Right forelimb (tissue), 1 donor: ENCODE measurements at regions not wholly inside any gene's neighbourhood (a gene's known extent, or its start where the extent isn't known, plus 50 kb on each side); places are given as distances from the start of the nearest gene placed in this dataset.
A peak's percentile ranks its signal among the peaks of the same experiment; 100 is the strongest.

Experiments
- DNase-seq: peaks from one replicate; pipeline ENCODE4 v3.0.0-alpha.2; 2018

DNA sequence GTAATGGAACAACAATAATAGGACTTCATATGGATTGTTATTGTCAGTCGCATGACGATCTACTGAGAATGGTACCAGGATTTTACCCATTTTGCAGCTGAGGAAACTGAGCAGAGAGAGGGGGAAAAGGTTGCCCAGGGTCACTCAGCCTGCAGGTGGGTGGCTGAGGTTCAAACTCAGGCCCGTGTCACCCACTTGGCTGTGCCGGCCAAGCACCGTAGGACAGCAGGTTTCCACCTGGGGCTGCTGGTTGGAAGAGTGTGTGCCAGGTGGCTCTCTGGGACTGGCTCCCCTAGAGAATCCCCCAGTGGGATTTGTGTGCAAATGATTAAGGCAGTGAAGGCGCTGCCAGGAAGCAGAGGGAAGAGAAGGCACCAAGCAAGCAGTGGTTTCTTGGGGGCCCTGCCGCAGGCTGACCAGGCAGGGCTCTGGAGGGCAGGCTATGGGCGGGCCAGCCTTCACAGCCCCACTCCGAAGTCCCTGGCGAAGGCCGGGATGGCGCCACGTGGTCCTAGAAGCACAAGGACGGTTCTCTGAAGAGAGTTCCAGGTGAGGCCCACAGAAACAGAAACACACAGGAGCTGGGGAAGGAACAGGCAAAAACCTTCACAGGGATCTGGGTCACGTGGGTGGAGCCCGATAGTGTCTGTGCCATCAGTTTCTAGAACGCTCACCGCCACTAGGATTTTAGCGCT lies 163.5 kb downstream of the IRF8 start:
- no peak for DNase-seq

DNA sequence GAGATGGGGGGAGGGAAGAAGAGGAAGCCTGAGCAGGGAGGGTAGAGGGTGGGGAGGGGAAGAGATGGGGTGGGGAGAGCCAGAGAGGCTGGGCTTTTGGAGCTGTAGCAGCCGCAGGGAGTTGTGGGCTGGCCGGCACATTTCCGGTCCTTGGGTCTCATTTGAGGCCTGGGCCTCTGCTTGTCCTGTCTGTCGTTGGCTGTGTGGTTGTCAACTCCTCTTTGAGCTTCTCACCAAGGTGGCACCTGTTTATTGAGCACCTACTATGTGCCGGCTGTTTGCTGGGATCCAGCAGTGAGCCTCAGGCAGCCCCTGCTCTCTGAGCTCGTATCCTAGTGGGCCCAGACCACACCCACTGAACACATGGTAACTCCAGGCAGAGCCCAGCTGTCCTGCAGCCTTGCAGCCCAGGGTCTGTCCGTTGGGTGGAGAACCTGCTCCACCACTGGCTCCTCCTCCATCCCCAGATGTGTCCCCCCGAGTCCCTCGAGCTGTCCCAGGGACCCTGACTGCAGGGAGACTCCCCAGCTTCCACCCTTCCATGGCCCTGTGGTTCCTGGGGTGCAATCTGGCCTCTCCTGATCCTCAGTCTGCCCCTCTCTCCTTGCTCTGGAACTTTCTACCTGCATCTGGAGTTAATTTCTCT lies 164.9 kb downstream of the IRF8 start:
- no peak for DNase-seq

DNA sequence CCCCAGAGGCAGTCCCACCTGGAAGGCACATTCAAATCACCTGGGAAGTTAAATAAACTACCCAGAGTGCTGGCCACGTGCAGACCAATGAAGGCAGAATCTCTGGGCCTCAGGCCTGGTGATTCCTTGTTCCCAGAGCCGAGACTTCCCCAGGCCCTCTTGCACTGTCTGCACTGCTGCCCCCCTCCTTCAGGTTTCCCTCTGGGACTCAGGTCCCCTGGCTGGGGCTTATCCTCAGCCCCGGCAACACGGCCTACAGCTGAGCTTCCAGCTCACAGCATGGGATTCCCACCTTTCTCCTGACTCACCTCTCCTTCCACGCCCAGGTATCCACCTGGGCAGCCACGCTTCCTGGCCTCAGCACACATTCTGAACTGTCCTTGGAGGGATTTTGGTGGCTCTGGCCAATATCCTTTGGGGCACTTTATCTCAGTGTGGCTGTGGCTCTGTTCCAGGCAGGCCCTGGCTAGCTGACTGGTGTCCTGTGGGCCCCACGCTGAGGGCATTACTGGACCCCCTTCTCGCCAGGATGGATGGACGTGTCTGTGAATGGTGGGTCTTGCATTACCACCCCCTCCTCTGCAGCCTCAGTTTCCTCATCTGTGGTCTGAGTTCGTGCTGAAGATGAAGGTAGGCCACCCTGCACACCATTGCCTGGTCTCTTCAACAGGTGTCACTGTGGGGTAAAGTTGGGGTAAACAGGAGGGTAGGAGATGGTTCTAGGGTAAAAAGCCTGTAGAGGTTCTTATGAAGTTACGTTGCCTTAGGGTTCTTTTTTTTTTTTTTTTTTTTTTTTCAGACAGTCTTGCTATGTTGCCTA lies 165.7 kb downstream of the IRF8 start:
- DNase-seq: no peak

DNA sequence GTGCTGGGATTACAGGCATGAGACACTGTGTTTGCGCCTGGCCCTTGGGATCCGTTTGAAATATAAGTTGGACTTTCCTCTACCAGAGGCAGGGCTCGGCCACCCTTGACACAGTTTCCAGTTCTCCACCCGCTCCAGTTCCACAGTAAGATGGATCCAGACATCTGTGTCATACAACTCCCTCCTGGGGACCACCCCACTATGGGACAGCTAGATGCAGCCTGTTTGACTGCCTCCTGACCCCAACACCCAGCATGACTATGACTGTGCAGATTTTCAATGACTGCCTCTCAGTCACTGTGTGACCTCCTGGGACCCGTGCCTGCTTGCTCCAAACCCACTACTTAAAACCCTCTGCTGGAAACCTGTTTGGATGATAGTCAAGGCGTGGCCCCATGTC lies 166.7 kb downstream of the IRF8 start:
- DNase-seq: no peak

GRCh38 chr16:86066811-86067210 lies 167.8 kb downstream of the IRF8 start:
- DNase-seq: no peak

GRCh38 chr16:86067516-86067915 lies 168.6 kb downstream of the IRF8 start:
- no peak for DNase-seq

GRCh38 chr16:86067936-86068335 lies 169.0 kb downstream of the IRF8 start:
- no peak for DNase-seq

DNA sequence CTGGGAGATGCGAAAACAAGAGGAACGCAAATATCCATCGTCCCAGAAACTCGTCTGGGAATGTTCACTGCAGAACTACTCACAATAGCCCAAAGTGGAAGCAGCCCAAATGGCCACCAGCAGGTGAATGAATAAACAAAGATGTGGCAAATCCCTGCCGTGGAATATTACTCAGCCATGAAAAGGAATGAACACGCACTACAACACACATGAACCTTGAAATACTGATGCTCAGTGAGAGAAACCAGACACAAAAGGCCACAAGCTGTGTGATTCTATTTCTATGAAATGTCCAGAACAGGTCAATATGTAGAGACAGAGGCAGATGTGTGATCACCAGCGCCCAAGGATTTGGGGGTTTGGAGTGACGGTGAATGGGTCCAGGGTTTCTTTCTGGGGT lies 169.8 kb downstream of the IRF8 start:
- DNase-seq: no peak

DNA sequence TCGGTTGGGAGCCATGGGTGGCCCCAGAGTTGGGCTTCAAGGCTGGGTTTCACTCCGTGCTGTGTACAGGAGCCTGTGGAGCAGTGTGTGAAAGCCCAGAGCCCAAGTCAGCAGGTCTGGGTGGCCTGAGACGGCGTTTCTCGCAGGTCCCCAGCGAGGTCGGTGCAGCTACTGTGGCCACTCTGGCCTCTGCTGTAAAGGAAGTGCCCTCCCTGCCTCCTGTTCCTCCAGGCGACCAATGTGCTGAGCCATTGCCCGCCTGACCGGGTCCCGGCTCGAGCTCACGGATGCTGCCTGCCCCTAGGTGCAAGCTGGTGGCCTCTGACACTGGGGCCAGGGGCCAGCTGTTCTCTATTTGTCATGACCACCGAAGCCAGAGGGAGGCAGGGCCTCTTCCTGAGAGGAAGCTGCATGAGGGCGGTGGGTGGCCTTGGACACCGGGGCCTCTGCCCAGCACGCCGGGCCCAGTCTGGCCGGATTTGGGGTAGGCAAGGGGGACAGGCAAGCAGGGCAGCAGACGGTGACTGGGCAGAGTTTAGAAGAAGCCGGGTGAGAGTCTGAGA lies 170.9 kb downstream of the IRF8 start:
- no peak for DNase-seq

GRCh38 chr16:86070484-86070883 lies 171.5 kb downstream of the IRF8 start:
- no peak for DNase-seq

DNA sequence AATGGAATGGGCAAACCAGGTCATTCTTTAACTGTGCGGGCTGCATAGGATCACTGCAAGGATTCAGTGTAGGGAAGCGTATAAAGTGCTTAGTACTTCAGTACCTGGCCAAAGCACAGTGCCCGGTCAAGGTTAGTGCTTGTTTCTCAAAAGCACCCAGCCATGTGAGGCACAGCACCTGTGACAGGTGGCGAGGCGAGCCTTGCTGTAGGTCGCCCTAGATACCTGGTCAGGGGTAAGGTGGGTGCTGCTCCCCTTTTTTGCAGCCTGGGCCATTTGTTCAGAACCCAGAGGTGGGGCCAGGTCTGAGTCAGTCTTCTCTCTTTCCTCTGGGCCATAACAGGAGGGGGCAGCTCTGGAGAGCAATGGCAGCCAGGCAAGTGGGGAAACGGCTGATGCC lies 172.0 kb downstream of the IRF8 start:
- DNase-seq: no peak

DNA sequence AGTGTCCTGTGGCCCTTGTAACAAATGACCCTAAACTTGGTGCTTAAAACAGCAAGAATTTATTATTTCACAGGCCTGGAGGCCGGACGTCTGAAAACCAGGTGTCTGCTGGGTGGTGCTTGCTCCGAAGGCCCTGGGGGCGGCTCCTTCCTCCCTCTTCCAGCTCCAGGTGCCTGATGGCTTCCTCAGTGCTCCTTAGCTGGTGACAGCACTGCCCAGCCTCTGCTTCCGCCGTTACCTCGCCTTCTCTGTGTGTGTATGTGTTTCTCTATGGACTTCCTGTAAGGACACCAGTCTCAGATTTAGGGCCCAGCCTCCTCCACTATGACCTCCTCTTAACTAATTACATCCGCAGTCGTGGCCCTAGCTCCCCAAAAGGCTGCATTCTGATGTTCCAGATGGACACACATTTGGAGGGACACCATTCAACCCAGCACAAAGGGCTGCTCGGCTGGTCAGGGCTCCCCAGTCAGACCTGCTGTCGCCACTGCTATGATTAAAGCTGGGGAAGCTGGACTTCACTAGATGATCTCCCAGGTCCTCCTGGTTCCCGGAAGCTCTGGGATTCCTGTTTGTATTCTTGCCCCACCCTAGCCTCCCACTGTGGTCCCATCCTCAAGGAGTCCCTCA lies 172.8 kb downstream of the IRF8 start:
- no peak for DNase-seq

- DNase-seq: peak; percentile 80
These were observed 173.6 kb downstream of the IRF8 start for GRCh38 chr16:86072328-86073102.

DNA sequence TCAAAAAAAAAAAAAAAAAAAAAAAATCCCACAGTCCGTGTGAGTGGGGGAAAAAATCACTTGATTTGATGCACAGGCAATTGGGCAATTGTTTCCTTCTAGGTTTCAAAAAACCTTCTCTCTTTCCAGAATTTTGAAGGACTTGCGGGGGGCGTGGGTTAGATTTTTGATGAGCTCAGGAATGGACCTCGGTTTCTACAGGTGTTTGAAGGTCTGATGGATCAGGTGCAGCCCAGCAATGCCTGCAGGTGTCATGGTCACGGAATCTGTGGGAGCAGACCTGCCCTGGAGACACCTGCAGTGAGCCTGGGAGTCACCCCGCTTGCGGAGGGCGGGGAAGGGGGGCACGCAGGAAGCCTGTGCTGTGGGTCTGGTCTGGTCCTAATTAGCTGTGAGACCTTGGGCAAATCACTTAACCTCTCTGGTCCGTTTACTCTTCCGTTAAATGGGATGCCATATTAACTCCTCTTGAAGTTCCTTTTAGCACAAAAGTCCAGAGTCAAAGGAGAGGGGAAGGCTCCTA lies 174.2 kb downstream of the IRF8 start:
- DNase-seq: no peak

DNA sequence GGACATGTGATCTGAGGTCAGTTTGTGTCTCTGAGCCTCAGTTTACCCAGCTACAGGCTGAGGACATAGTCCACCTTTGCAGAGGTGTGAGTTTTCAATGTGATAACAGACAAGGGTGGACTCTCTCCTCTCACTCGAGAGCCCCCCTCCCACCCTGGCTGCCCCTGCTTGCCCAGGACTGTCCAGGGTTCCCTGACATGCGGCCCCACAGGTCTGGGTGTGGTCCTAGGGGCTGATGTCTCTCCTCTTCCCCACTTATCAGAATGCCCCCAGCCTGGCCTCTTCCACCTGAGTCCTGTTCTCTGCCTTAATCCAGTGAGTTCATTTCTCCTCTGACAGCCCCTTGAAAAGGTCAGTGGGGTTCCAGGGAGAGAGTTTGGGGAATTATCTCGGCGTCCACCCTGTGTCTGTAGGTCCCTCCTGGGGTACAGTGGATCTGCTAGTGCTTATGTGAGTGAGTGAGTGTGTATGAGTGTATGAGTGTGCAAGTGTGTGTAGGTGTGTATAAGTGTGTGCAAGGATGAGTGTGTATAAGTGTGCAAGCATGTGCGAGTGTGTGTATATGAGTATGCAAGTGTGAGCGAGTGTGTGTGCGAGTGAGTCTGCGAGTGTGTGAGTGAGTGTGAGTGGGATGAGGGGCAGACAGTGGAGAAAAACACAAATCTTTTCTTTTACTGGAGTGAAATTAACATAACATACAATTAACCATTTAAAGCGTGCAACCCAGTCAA lies 175.0 kb downstream of the IRF8 start:
- no peak for DNase-seq

DNA sequence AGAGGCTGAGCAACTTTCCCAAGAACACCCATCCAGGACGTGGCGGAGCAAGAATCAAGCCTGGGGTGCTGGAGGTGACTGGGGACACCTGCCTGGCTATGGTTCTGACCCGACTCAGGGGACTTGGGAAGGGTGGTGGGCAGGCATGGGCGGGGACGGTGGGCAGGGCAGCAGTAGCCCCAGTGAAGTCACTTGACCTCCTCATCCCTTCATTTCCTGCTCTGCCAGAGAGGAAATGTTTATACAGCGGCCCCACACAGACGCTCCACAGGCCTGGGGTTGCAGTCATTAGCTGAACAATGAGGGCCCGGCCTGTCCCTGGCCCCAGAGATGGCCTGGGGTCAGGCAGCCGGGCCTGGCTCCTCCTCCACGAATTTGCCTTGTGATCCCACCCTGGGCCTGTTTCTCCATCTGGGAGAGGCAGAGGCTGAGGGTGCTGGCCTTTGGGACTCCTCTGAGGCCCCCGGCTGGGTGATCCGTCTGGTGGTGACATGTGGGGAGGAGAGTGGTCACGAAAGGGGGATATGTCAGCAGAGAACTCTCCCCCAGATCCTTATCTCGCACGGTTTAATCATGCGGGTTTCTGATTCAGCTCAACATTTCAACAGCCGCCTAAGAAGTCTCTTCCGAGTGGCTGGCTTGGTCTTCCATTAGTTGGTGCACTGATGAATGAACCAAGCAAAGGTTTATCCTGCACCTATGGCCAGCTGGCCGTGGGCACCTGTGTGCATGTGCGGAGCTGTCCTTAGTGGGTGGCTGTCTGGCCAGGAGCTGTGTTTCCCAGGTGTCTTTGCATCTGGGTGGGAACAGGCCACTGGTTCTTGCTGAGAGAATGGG lies 175.9 kb downstream of the IRF8 start:
- no peak for DNase-seq

DNA sequence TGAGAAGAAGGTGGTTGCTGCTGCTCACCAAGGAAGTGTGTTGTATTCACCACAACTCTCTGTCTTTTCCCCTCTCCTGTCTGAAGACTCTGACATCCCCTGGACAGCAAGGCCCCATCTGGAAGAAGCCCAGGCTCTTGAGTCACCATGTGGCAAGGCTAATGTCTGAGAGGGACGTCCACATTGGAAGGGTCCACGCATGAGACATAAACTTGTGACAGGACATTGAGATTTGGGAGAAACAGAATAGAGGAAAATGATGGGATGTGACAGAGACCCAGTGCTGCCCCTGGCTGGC lies 176.5 kb downstream of the IRF8 start:
- no peak for DNase-seq

DNA sequence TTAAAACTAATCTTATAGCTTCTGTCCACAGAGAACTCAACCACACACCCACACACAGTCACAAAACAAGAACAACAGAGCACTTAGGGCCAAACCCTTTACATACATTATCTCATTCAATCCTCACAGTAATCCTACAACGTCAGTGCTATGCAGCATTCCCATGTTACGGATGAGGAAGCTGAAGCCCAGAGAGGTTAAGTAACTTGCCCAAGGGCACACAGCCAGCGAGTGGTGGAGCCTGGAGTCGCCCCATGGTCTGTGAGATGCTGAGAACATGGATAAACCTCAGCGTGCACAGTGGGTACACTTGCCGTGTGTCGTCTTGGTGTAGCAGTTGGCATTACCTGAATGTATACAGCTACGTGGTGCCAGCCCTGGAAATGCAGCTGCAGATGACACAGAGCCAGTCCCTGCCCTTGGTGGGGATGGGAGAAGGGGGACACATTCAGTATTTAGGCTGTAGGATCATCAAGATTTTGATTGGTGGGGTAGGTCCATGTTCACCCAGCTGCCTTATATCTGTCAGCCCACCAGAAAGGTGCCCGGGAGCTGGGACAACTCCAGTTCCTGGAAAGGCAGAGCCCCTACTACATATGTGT lies 177.0 kb downstream of the IRF8 start:
- no peak for DNase-seq

- DNase-seq: no peak
These were observed 177.6 kb downstream of the IRF8 start for GRCh38 chr16:86076606-86077005.

GRCh38 chr16:86077243-86077940 lies 178.4 kb downstream of the IRF8 start:
- DNase-seq: no peak
